Activated CD4-positive, alpha-beta T cell treated with anti-CD3 and anti-CD28 coated beads for 24 hours (primary cell): ENCODE measurements at regions not wholly inside any gene's neighbourhood (a gene's known extent, or its start where the extent isn't known, plus 50 kb on each side); places are given as distances from the start of the nearest gene placed in this dataset.
A peak's percentile ranks its signal among the peaks of the same experiment; 100 is the strongest.

ENCODE experiments used
- DNase-seq, 2 donors: peaks; one replicate each; pipeline ENCODE4 v3.0.0-alpha.2; 2020; ENCODE audit warnings: low read depth in 2 of 2

DNA sequence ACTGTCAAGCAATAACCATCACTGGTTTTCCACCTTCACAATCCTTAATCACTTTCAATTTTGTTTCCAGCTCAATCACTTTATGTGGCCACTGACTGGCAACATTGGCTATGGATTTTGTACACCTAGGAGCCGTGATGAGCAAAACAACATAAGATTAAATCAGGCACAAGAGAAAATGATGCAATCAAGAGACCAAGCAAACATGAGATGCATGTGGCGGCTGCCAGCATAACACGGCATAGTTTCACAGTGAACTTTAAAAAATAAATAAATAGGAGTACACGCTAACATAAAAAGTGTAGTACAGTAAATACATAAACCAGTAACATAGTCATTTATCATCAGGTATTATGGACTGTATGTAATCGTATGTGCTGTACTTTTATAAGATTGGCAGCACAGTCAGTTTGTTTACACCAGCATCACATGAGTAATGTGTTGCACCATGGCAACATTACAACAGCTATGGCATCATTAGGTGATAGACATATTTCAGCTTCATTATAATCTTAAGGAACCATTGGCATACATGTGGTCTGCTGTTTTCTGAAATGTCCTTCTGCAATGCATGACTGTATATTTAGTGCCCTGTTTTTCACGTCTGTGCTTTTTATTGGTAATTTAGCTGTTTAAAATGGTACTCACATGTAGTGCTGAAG lies 83.3 kb upstream of the PRDM11 start:
- no peak for DNase-seq

- DNase-seq: no peak
Measured at GRCh38 chr11:45063669-45064068, 82.8 kb upstream of the PRDM11 start.

GRCh38 chr11:45067966-45068365 lies 78.5 kb upstream of the PRDM11 start:
- no peak for DNase-seq

- DNase-seq: no peak
Measured at GRCh38 chr11:45071232-45071631, 75.2 kb upstream of the PRDM11 start.

DNA sequence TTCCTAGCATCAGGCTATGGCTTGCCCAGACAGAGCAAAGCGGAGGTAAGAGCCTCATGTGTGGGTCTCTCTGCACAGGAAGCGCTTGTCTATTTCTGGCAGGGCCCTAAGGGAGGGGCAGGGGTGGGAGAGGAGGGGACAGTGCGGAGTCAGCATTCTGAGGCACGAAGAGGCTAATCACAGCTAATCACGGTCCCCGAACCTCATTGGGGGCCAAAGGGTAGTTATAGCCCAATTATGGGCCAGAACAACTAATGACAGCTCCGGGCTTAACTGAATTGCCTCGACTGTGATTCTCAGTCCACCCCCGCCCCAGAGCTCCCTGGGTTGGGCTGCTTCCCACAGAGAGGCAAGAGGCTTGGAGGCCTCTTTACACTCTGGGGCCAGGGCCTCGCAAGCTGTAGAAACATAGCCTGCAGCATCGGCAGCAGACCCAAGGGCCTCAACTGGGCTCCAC lies 72.7 kb upstream of the PRDM11 start:
- DNase-seq: no peak

- DNase-seq: no peak
Measured at GRCh38 chr11:45075519-45075918, 70.9 kb upstream of the PRDM11 start.

- no peak for DNase-seq
Measured at GRCh38 chr11:45075952-45076351, 70.5 kb upstream of the PRDM11 start.

GRCh38 chr11:45076761-45077160 lies 69.7 kb upstream of the PRDM11 start:
- no peak for DNase-seq

GRCh38 chr11:45078236-45079074 lies 68.0 kb upstream of the PRDM11 start:
- DNase-seq: no peak

- DNase-seq: no peak
Measured at GRCh38 chr11:45079075-45079444, 67.4 kb upstream of the PRDM11 start.

DNA sequence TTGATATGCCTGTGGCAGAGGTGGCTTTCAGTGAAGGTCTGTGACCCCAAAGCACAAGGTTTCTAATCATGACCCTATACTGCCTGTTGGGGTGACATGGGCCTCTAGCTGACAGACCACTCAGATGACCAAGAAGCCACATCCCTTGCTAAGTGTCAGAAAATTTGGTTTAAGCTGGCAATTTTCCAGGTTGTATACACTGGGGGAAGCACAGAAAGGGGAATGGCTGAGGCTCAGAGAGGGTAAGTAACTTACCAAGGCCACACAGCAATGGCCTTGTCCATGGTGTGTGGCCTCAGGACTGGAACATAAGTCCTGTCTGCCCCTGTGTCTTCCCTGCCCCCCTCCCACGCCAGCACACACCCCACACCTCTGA lies 66.9 kb upstream of the PRDM11 start:
- DNase-seq: no peak

DNA sequence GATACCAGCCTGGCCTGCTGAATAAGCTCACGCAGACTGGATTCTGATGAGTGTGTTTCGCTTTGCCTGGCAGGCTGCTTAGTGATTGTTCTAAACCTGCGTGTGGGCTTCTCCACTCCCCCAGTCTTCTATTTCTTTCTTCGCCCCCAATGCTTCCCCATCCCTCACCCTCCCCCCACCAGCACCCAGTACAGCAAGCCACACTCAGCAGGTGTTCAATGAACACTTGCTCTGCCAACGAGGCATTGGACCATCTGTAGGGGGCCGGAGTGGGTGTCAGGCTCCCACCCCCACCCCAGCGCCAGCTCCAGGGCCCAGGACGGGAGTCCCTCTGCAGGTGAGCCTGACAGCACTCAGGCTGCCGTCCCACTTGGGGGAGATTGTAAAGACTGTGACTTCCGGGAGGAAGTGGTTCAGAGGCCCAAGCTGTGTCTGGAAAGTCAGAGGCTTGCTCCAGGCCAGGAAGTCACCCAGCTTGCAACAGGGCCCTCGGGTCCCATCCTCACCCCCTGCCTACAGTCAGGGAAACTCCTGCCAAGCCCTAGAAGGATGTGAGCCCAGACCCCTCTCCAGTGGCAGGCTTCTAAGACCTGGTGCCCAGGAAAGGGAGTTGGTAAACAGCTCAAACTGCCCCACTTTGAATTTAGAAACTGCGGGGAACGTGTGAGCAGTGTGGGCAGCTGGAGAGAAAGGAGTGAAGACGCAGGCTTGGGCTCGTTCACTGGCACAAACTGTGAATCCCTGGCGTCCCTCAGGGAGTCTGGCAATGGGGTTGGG lies 66.3 kb upstream of the PRDM11 start:
- peak in 1 of 2 donors; percentile 31 for DNase-seq

DNA sequence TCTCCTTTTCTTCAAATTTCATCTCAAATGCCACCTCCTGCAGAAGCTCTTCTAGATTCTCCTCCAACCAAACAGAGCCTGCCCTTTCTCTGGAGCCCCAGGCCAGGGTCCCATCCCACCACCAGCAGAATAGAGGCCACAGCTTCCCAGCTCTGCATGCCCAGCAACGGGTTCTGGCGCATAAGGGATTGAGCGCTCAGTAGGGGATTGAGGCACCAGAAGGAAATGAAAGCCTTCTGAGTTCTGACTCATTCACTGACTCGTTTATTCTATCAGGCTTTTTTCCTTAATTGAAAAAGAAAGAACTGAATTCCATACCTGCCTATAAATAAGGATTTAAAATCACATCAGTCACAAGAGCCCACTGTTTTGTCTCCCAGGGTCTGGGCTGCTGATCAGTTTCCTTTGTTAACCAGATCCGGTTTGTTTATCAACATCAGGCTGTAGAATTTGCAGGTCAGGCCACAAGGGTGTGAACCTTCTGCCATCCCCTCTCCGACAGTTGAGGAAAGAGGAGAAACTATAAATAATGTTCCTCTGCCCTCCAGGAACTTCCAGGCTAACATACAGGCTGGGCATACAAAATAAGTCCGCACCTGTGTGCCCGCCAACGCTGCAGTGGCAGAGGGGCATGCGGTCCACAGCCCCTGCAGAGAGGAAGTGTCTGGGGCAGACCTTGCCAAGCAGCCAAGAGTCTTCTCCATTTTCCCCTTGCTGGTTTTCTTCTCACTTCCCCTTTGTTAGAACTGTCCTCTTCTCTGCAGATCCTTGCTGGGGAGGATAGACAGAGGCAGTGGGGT lies 63.5 kb upstream of the PRDM11 start:
- no peak for DNase-seq

DNA sequence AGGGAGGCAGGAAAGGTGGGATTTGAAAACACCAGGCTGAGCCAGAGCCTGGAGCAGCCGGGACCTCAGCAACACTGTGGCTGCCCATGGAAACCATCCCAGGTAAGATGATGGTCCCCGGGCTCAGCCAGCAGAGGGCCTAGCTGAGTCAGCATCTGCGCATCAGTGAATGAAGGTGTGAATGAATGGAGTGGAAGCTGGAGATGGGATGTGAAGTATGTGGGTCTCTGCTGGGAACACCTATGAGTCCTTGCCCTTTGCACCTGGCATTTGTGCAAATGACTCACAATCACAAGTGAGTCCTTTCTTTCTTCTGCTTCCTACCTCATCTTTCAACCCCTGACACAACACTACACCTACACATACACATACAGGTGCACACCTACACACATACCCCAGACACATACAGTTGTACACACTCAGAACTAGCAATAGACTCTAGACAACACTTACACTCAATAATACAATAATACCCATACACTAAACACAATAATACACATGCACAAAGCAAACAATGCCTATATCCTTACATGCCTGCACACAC lies 62.8 kb upstream of the PRDM11 start:
- DNase-seq: no peak

DNA sequence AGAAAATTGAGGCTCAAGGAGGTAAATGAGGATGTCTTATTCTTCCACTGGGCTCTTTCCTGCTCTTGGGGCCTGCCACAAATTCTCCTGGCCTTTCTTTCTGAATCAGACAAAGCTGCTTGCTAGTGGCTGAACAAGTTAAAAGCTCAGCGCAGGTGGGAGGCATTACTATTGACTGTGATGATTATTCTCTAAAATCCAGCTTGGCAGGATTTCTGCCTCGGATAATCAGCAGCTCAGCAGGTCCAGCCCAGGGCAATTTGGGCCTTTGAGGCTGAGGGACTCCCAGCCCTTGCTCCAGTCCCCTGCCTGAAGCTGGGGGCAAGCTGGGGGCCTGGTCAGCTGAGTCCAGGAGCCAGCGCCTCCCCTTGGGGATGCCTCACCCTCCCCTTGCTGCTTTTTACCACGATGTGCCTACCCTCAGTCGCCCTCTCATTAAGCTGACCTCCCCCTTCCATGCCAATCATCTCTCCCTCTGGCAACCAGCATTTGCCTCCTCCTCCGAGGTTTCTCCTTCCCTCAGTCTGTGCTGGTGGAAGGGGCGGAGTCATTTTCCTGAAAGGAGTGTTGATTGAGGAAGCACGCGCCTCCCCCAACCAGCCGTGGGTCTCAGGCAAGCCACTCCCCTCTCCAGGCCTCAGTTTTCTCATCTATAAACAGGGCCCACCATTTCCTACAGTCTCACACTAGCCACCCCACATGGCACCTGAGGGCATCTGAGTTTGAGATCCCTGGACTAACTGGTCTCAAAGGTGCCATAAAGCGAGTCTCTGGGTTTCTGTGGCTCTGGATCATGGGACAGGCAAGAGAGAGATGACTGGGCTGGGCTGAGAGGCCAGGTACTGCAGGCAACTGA lies 60.6 kb upstream of the PRDM11 start:
- no peak for DNase-seq

GRCh38 chr11:45086526-45086925 lies 59.9 kb upstream of the PRDM11 start:
- no peak for DNase-seq

- DNase-seq: no peak
Measured at GRCh38 chr11:45087086-45087899, 59.1 kb upstream of the PRDM11 start.

GRCh38 chr11:45087900-45088160 lies 58.6 kb upstream of the PRDM11 start:
- no peak for DNase-seq

- DNase-seq: no peak
Measured at GRCh38 chr11:45089251-45089650, 57.2 kb upstream of the PRDM11 start.
